ENCODE measurements at regions not wholly inside any gene's neighbourhood (a gene's known extent, or its start where the extent isn't known, plus 50 kb on each side); places are given as distances from the start of the nearest gene placed in this dataset.

DNA sequence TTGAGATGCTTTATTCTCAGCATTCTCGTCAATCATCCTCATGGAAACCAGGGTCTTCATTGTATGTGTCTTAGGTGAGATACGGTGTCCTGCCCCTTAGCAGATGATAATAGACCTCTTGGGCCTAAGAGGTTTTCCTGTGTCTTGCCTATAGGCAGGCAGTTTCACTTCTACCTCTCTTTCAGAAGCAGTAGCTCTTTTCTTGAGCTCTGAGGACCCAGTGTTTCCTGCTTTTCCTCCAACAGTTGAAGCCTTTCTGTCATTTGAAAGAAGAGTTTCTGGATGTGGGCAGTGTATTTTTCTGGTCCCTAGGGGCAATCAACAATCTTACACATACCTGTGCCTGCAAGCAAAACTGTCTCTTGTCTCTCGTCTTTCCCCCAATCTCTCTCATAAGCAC is 1550.3 kb upstream of the LRRTM3 start:
- Histone ChIP-seq H3K27me3 (ENCODE audit: insufficient read depth, low read depth, severe bottlenecking) (no peaks in the 10 kb centered on the region), H3K9me3 (ENCODE audit: severe bottlenecking) (no peaks in the 10 kb centered on the region), H3K36me3 (no peaks in the 10 kb centered on the region), H3K4me3 (ENCODE audit: low read depth, low read length) (no peak overlapping the region), H3K27ac (no peak overlapping the region)
- DNase-seq: no peak
- TF ChIP-seq CTCF (IDR thresholded peaks at IDR 0.05; ENCODE audit: low read depth, low read length): no peak

GRCh38 chr10:65377687-65378086 is 1548.1 kb upstream of the LRRTM3 start:
- no peak overlapping the region for H3K27ac ChIP-seq
- no peak for TF ChIP-seq CTCF (IDR thresholded peaks at IDR 0.05; ENCODE audit: low read depth, low read length)
- H3K36me3 ChIP-seq: no peaks in the 10 kb centered on the region
- no peak overlapping the region for H3K4me3 ChIP-seq (ENCODE audit: low read depth, low read length)
- no peaks in the 10 kb centered on the region for H3K27me3 ChIP-seq (ENCODE audit: insufficient read depth, low read depth, severe bottlenecking)
- H3K9me3 ChIP-seq (ENCODE audit: severe bottlenecking): no peaks in the 10 kb centered on the region
- no peak for DNase-seq

GRCh38 chr10:65394502-65395297 is 1531.1 kb upstream of the LRRTM3 start:
- Histone ChIP-seq H3K9me3 (ENCODE audit: severe bottlenecking) (no peaks in the 10 kb centered on the region), H3K27me3 (ENCODE audit: insufficient read depth, low read depth, severe bottlenecking) (no peaks in the 10 kb centered on the region), H3K4me3 (ENCODE audit: low read depth, low read length) (no peak overlapping the region), H3K27ac (no peak overlapping the region), H3K36me3 (no peaks in the 10 kb centered on the region)
- no peak for TF ChIP-seq CTCF (IDR thresholded peaks at IDR 0.05; ENCODE audit: low read depth, low read length)
- no peak for DNase-seq

GRCh38 chr10:65395631-65396030 is 1530.2 kb upstream of the LRRTM3 start:
- H3K4me3 ChIP-seq (ENCODE audit: low read depth, low read length): no peak overlapping the region
- H3K27me3 ChIP-seq (ENCODE audit: insufficient read depth, low read depth, severe bottlenecking): no peaks in the 10 kb centered on the region
- TF ChIP-seq CTCF (IDR thresholded peaks at IDR 0.05; ENCODE audit: low read depth, low read length): no peak
- no peak for DNase-seq
- no peaks in the 10 kb centered on the region for H3K36me3 ChIP-seq
- no peak overlapping the region for H3K27ac ChIP-seq
- H3K9me3 ChIP-seq (ENCODE audit: severe bottlenecking): no peaks in the 10 kb centered on the region

- Histone ChIP-seq H3K36me3 (no peaks in the 10 kb centered on the region), H3K27ac (no peak overlapping the region), H3K27me3 (ENCODE audit: insufficient read depth, low read depth, severe bottlenecking) (no peaks in the 10 kb centered on the region), H3K4me3 (ENCODE audit: low read depth, low read length) (no peak overlapping the region), H3K9me3 (ENCODE audit: severe bottlenecking) (no peaks in the 10 kb centered on the region)
- no peak for DNase-seq
- no peak for TF ChIP-seq CTCF (IDR thresholded peaks at IDR 0.05; ENCODE audit: low read depth, low read length)
Measured at GRCh38 chr10:65396997-65397396, 1528.8 kb upstream of the LRRTM3 start.

GRCh38 chr10:65408401-65408800 is 1517.4 kb upstream of the LRRTM3 start:
- TF ChIP-seq CTCF (IDR thresholded peaks at IDR 0.05; ENCODE audit: low read depth, low read length): no peak
- no peak for DNase-seq
- Histone ChIP-seq H3K27me3 (ENCODE audit: insufficient read depth, low read depth, severe bottlenecking) (no peaks in the 10 kb centered on the region), H3K9me3 (ENCODE audit: severe bottlenecking) (no peaks in the 10 kb centered on the region), H3K4me3 (ENCODE audit: low read depth, low read length) (no peak overlapping the region), H3K27ac (no peak overlapping the region), H3K36me3 (no peaks in the 10 kb centered on the region)
